Smooth muscle cell (in vitro differentiated cells): ENCODE measurements at regions not wholly inside any gene's neighbourhood (a gene's known extent, or its start where the extent isn't known, plus 50 kb on each side); places are given as distances from the start of the nearest gene placed in this dataset.

ENCODE experiments used
- DNase-seq: peaks from one replicate; lab custom pipeline; 2025; ENCODE audit not compliant: unreplicated experiment; lab: John Stamatoyannopoulos, UW
- H2AFZ ChIP-seq: fragments of 200-600 bp; sonication (generic); 2 replicates; pipeline ENCODE4 v1.6.0; 2016; ENCODE audit warnings: antibody characterized with exemption, low read depth, mild to moderate bottlenecking
- H3F3A ChIP-seq: fragments of 200-600 bp; sonication (generic); 2 replicates; pipeline ENCODE4 v1.6.0; 2017; ENCODE audit warnings: antibody characterized with exemption, low read depth
- H3K27ac ChIP-seq: fragments of 200-600 bp; sonication (generic); 2 replicates; pipeline ENCODE4 v1.5.1; 2016; ENCODE audit warnings: low read depth, mild to moderate bottlenecking
- H3K27me3 ChIP-seq: fragments of 200-600 bp; sonication (generic); 2 replicates; pipeline ENCODE4 v1.6.1; 2016; ENCODE audit warnings: low read depth, mild to moderate bottlenecking
- H3K36me3 ChIP-seq: fragments of 200-600 bp; sonication (generic); 2 replicates; pipeline ENCODE4 v1.5.1; 2016; ENCODE audit warnings: low read depth
- H3K4me1 ChIP-seq: fragments of 200-600 bp; sonication (generic); 2 replicates; pipeline ENCODE4 v1.5.1; 2016; ENCODE audit warnings: low read depth
- H3K4me2 ChIP-seq: fragments of 200-600 bp; sonication (generic); 2 replicates; pipeline ENCODE4 v1.6.0; 2016; ENCODE audit warnings: mild to moderate bottlenecking
- H3K4me3 ChIP-seq: fragments of 200-600 bp; sonication (generic); 2 replicates; pipeline ENCODE4 v1.5.1; 2016; ENCODE audit warnings: mild to moderate bottlenecking
- H3K79me2 ChIP-seq: fragments of 200-600 bp; sonication (generic); 2 replicates; pipeline ENCODE4 v1.6.0; 2016; ENCODE audit warnings: low read depth, mild to moderate bottlenecking
- H3K9ac ChIP-seq: fragments of 200-600 bp; sonication (generic); 2 replicates; pipeline ENCODE4 v1.6.0; 2016; ENCODE audit warnings: low read depth
- H3K9me3 ChIP-seq: fragments of 200-600 bp; sonication (generic); replicated peaks from 2 replicates; pipeline ENCODE4 v1.5.1; 2016; ENCODE audit warnings: low read depth
- H4K20me1 ChIP-seq: fragments of 200-600 bp; sonication (generic); 2 replicates; pipeline ENCODE4 v1.6.0; 2016; ENCODE audit warnings: low read depth
- WGBS: methylation state at CpG from one replicate; pipeline ENCODE4 v1.1.7; 2016; ENCODE audit warnings: low lambda C conversion rate; 5-methylcytosine and 5-hydroxymethylcytosine counted together
- TF ChIP-seq, protein P1 (sequence below): fragments of 200-600 bp; sonication (generic); IDR thresholded peaks from 2 replicates; pipeline ENCODE4 v1.5.1; 2017; ENCODE audit warnings: borderline replicate concordance, mild to moderate bottlenecking, antibody characterized with exemption; ENCODE audit not compliant: insufficient read depth, poor library complexity, severe bottlenecking

DNA sequence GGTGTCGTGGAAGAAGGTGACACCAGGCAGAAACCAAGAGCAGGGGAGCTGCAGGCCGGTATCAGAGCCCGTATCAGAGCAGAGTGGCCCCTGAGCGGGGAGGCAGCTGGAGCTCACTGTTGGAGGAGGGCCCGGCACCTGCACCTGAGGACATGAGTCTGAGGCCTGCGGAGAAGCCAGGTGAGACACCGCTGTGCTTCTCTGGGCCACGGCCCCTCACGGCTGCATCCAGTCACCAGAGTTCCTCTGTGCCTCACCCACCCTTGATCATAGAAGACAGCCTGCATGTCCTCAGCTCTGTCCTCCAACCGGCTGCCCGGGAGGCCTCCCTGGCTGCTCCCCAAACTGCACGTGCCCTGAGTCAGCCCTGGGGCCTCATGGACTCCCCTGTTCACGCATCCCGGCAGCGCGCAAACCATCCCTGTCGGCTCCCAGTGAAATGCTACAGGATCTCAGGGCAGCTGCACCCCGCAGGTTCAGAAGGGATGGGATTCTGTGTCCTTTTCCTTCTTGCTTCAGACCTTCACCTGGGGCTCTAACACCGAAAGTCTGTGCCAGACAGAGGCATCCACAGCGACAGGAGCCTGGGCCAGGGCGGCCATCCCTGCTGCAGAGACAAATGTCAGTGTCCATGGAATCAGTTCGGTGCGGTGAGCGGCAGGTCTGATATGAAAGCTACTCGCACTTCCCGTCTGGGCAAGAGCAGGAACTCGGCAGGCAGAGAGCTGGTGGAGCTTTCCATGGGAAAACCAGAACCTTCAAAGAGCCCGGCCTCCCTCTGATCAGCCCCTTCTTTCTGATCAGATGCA, 111.9 kb upstream of the FAM20C start:
- Histone ChIP-seq H3K4me3 (no peak overlapping the region), H3K27me3 (no peaks in the 10 kb centered on the region), H2AFZ (no peak overlapping the region), H3K9ac (no peak overlapping the region), H3K4me1 (peaks cover 5% of the 10 kb centered on the region), H3F3A (no peaks in the 10 kb centered on the region), H3K4me2 (no peak overlapping the region), H3K36me3 (no peaks in the 10 kb centered on the region), H3K27ac (no peak overlapping the region), H3K9me3 (no peaks in the 10 kb centered on the region), H3K79me2 (no peaks in the 10 kb centered on the region), H4K20me1 (no peaks in the 10 kb centered on the region)
- TF ChIP-seq, protein P1, sequence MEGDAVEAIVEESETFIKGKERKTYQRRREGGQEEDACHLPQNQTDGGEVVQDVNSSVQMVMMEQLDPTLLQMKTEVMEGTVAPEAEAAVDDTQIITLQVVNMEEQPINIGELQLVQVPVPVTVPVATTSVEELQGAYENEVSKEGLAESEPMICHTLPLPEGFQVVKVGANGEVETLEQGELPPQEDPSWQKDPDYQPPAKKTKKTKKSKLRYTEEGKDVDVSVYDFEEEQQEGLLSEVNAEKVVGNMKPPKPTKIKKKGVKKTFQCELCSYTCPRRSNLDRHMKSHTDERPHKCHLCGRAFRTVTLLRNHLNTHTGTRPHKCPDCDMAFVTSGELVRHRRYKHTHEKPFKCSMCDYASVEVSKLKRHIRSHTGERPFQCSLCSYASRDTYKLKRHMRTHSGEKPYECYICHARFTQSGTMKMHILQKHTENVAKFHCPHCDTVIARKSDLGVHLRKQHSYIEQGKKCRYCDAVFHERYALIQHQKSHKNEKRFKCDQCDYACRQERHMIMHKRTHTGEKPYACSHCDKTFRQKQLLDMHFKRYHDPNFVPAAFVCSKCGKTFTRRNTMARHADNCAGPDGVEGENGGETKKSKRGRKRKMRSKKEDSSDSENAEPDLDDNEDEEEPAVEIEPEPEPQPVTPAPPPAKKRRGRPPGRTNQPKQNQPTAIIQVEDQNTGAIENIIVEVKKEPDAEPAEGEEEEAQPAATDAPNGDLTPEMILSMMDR = no peak
- WGBS = 92% methylated on average over 28 of the region's 28 CpGs
- DNase-seq = no peak

DNA sequence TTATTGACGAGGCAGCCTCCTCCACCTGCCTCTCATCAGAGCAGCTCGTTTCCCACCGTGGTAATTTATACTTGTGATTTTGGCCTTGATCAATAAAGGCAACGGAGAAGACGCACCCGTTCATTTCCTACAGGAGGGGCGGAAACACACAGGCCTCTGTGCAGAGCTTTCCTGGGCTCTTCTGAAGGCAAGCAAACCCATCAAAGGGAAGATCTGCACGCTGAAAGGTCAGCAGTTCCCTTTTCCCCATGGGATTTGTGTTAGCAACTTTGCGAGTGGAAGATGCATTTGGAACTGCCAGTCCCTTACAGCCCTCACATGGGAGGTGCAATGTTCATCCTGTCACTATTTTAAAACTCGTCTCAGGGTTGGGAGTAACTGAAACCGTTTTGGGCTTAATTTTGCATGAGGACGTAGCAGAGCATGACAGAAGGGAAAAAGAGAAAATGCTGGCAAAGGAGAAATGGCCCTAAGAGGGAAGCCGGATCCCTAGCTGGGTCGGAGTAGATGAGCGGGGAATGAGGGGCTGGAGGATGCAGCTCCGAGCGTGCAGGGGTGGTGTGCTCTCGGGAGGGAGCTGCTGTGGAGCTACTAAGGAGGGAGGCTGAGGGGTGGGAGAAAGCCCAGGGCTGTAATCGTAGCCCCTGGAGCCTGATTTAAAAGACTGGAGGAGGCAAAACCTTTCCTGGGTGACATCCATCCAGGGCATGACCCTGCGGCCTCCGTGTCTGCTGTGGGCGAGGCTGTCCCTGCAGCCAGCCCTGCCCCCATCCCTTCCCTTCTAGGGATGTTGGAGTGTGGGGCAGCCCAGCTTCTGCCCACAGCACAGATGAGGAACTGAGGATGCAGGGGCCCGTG, 111.1 kb upstream of the FAM20C start:
- Histone ChIP-seq H3K4me2 (no peak overlapping the region), H3K27ac (no peak overlapping the region), H4K20me1 (no peaks in the 10 kb centered on the region), H3K36me3 (no peaks in the 10 kb centered on the region), H3K9ac (no peak overlapping the region), H3K4me1 (peaks cover 11% of the 10 kb centered on the region), H3K9me3 (no peaks in the 10 kb centered on the region), H3K27me3 (no peaks in the 10 kb centered on the region), H2AFZ (no peak overlapping the region), H3F3A (no peaks in the 10 kb centered on the region), H3K4me3 (no peak overlapping the region), H3K79me2 (no peaks in the 10 kb centered on the region)
- no peak for DNase-seq
- TF ChIP-seq, protein P1 = no peak
- WGBS = 89% methylated on average over 23 of the region's 23 CpGs

DNA sequence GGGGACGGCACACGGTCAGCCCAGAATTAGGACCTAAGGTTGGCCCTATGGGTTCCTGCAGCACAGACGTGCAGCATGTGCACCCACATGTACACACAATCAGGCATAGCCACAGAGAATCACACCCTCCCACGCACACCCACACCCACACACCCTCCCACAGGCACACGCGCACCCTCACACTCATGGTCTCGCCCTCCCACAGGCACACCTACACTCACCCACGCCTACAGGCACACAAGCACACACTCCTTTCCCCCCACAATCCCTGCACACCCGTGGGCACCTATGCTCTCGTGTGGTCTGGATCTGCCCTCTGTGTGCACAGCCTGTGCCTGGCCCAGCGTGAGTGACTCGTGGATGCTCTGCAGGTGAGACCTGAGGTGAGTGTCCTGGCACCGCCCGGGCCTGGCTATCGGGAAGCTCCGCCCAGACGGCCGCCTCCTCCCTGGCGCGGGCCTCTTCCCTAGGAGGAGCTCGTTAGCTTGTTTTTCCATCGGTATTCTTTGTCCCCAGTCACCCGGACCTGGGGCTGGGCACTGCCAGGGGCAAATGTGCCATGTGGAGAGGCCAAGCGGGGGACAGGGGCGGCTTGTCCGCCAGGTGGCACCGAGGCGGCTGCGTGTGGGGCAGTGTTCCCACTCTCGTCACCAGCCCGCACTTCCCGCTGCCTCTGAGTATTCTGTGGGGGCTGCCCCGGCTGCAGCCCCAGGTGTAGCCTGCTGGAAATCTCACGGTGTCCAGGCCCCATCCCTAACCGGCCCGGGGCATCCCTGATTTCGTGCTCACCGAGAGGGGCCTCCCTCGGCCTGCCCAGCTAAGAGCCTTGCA, 110.2 kb upstream of the FAM20C start:
- TF ChIP-seq, protein P1 = no peak
- H3K27me3 ChIP-seq = no peaks in the 10 kb centered on the region
- no peak overlapping the region for H3K27ac ChIP-seq
- H3K79me2 ChIP-seq = no peaks in the 10 kb centered on the region
- H3K36me3 ChIP-seq = no peaks in the 10 kb centered on the region
- H3K9ac ChIP-seq = no peak overlapping the region
- H3K9me3 ChIP-seq = no peaks in the 10 kb centered on the region
- no peak overlapping the region for H3K4me3 ChIP-seq
- peaks cover 11% of the 10 kb centered on the region for H3K4me1 ChIP-seq
- no peaks in the 10 kb centered on the region for H4K20me1 ChIP-seq
- WGBS = 76% methylated on average over 39 of the region's 39 CpGs
- no peaks in the 10 kb centered on the region for H3F3A ChIP-seq
- no peak overlapping the region for H3K4me2 ChIP-seq
- no peak for DNase-seq
- no peak overlapping the region for H2AFZ ChIP-seq
